CD1c-positive myeloid dendritic cell (primary cell): ENCODE measurements at regions not wholly inside any gene's neighbourhood (a gene's known extent, or its start where the extent isn't known, plus 50 kb on each side); places are given as distances from the start of the nearest gene placed in this dataset.
A peak's percentile ranks its signal among the peaks of the same experiment; 100 is the strongest.
"Not testable (repeated sequence)": the region's sequence is repeated elsewhere in the genome, so short reads cannot be mapped to it uniquely, and the experiment has no call there.

Experiments used
- DNase-seq: peaks from one replicate; pipeline ENCODE4 v3.0.0-alpha.2; 2016; ENCODE audit errors: extremely low spot score

DNA sequence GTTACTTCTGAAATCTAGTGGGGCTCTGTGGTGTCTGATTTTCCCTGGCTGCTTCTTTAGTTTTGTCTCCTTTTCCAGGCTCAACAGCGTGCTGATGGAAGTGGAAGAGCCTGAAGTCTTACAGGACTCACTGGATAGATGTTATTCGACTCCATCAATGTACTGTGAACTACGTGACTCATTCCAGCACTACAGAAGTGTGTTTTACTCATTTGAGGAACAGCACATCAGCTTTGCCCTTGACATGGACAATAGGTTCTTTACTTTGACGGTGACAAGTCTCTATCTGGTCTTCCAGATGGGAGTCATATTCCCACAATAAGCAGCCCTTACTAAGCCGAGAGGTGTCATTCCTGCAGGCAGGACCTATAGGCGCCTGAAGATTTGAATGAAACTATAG, 51.1 kb downstream of the NBPF8 start:
- not testable (repeated sequence) for DNase-seq

DNA sequence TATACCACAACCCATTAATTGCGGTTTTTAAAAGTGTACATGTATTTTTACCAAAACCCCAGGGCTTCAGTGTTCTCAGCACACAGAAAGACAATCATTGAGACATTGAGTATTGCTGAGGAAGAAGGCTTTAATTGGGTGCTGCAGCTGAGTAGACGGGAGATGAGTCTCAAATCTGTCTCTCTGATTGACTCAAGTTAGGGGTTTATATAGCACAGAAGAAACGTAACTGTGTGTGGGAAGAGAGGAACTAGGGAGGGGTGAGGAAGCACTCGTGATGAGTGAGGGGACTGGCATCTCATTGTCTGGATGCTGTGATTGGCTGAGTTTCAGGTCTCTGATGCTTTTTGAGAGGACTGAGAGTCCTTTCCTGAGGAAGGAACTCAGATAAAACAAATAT, 62.8 kb downstream of the NBPF8 start:
- not testable (repeated sequence) for DNase-seq

DNA sequence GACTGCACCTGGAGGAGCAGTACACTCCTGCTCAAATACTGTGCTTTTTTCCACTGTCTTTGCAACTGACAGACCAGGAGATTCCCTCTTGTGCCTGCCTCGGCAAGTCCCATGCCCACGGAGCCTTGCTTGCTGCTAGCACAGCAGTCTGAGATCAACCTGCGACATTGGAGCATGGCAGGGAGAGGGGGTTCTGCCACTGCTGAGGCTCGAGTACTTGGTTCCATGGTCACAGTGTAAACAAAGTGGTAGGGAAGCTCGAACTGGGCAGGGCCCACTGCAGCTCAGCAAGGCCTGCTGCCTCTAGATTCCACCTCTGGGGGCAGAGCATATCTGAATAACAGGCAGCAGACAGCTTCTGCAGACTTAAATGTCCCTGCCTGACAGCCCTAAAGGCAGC, 63.6 kb downstream of the NBPF8 start:
- DNase-seq: not testable (repeated sequence)

GRCh38 chr1:120487542-120487941, 72.7 kb downstream of the NBPF8 start:
- not testable (repeated sequence) for DNase-seq

DNA sequence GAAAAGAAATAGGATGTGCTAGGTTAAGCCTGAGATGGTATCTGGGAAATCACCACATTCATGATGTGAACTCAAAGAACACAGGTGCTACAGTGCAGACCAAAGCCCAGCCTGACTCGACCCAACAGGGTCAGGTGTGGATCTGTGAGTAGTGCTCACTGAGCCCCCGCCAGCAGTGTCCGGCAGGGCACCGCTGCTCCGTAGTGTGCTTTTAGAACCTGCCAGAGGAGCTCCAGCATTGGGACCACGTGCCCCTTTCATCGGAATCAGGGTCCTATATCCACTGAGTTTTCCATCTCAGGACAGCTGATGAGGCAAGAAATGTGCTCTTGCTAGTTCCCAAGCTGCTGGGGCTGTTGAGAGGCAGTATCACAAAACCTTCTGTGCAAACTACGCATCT, 74.4 kb downstream of the NBPF8 start:
- not testable (repeated sequence) for DNase-seq

DNA sequence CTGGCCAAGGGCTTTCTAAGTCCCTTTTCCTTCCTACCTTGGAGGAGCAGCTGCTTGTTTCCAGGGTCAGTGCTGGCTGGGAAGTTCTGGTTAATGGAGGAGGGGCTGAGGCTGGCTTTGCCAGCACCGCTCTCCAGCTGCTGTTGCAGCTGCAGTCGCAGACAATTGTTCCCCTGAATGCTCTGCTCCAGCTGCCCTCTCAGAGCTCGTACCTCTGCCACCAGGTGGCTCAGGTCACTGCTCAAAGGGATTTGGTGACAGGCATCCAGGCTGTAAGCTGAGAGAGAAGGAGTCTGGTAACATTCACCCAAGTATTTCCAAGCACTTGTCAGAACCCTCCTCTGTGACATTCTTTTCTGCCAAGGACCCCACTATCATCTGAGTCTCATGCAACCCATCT, 82.3 kb downstream of the NBPF8 start:
- not testable (repeated sequence) for DNase-seq

- not testable (repeated sequence) for DNase-seq
Measured at GRCh38 chr1:120503284-120503683, 88.4 kb downstream of the NBPF8 start.

- DNase-seq: not testable (repeated sequence)
Measured at GRCh38 chr1:120506352-120506751, 91.5 kb downstream of the NBPF8 start.

DNA sequence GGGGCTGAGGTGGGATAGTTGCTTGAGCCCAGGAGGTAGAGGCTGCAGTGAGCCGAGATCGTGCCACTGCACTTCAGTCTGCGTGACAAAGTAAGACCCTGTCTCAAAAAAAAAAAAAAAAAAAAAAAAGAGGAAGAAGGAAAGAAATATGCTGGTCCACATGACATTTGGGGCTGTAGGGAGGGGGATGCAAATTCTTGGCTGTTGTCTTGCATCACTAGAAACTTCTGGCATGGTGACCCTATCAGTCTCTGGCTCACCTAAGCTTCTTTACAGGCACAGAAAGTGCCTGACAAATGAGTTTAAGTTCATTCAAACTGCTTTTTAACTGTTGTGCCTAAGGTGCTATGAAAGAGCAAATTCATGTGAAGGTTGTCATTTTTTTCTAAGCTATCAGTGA, 93.5 kb downstream of the NBPF8 start:
- not testable (repeated sequence) for DNase-seq

- DNase-seq: not testable (repeated sequence)
Measured at GRCh38 chr1:120509258-120509657, 94.4 kb downstream of the NBPF8 start.

DNA sequence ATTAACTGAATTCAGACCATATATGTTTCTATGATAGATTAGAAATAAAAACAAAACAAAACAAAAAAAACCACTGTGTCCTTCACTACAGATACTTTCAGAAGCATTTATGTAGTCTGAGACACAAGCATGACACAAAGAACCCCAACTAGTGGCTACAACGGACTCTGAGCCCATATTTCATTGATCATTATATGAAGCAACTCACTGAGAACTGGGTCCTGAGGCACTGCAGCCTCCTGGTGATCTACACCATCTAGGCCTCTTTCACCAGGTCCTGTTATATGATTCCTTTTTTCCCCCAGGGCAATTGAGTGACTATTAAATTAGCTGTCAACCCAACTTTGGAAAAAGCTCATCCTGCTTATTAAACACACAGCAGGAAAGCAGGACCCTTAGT, 98.3 kb downstream of the NBPF8 start:
- DNase-seq: not testable (repeated sequence)

DNA sequence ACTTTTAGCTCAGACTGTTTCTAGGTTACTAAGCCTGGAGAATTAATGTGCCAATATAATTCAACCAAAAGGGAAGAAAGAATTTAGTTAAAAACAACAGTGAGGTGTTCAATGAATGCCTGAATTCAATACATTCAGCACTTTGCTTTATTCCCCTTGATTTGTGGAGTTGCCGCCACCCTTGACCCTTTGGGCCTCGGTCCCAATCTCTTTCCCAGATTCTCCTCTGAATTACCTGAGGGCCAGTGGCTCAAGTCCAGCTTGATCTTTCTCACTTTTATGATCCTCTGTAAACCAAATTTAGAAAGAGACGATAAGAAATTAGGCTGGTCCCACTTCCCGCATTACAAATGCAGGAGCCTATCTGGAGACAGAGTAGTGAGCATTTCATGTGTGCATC, 98.7 kb downstream of the NBPF8 start:
- DNase-seq: not testable (repeated sequence)

DNA sequence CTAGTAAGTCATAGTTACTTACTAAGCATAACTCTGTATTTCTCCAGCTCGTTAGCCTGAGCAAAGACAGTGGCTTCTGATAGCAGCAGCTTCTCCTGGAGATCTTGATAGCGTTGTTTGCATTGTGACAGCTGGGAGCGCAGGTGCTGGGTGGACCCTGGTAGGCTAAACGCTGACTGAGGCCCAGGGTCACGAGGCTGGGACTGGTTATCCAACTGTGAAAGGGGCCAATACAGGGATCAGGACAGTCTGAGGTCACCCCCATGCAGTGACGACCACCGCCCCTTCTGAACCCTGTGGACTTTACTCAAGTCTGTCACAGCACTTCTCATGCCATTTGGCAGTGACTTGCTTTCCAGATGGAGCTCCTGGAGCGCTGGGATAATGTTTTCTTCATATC, 104.4 kb downstream of the NBPF8 start:
- DNase-seq: not testable (repeated sequence)

- DNase-seq: not testable (repeated sequence)
Measured at GRCh38 chr1:120524416-120524815, 109.6 kb downstream of the NBPF8 start.

GRCh38 chr1:120525386-120525785, 110.6 kb downstream of the NBPF8 start:
- not testable (repeated sequence) for DNase-seq

GRCh38 chr1:120529475-120530089, 114.7 kb downstream of the NBPF8 start:
- DNase-seq: not testable (repeated sequence)

GRCh38 chr1:120531455-120531854, 116.6 kb downstream of the NBPF8 start:
- not testable (repeated sequence) for DNase-seq

- peak; percentile 65 for DNase-seq
Measured at GRCh38 chr1:120534361-120535047, 119.7 kb downstream of the NBPF8 start.

DNA sequence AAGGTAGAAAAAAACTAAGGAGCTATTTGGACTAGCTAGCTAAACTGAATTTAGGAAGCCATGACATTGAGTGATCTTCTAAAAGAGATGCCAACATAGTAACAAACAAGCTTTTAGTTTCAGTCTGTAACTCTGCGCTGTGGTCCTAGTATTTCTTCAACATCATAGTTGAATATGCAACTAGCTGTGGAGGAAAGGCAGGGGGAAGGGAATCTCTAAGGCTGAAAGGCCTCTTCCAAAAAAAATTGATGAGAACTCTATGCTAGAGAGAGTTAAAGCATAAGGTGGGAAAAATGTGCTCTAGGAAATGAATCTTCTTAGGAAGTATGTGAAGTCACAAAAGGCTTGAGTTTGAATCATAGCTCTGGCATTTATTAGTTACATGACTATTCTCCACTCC, 120.2 kb downstream of the NBPF8 start:
- DNase-seq: peak; percentile 21

DNA sequence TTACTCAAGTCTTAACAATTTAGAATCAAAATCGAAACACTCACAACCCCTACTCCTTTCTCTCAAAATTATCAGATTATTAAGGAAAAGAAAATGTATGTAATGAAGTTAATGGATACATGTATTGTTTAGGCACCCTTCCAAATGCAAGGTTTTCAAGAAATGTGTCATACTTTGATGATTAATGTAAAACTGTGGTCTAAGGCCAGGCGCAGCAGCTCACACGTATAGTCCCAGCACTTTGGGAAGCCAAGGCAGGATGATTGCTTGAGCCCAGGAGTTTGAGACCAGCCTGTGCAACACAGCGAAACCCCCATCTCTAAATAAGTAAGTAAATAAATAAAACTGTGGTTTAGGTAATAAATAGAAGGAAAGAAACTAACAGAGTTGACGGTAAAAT, 126.6 kb downstream of the NBPF8 start:
- not testable (repeated sequence) for DNase-seq

DNA sequence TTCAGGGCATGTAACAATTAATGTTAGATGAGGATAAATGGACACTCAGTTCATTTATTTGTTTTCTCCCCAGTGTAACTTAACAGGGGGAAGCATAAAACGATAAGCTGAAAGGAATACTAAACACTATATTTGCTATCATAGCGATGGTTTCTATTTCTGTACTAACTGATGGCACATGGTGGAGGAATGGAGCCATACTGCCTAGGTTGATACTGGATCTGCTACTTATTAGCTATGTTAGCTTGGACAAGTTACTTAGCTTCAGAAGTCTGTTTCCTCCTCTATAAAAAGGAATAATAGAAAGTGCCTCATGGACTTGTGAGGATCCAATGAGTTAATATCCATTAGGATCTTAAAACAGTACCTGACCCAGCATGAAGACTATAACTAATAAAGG, 127.5 kb downstream of the NBPF8 start:
- not testable (repeated sequence) for DNase-seq

GRCh38 chr1:120542940-120543339, 128.1 kb downstream of the NBPF8 start:
- not testable (repeated sequence) for DNase-seq

GRCh38 chr1:120544434-120544833, 129.6 kb downstream of the NBPF8 start:
- DNase-seq: not testable (repeated sequence)
